GM12878 (cell line): ENCODE measurements at regions not wholly inside any gene's neighbourhood (a gene's known extent, or its start where the extent isn't known, plus 50 kb on each side); places are given as distances from the start of the nearest gene placed in this dataset.

ENCODE experiments used
- CBX3 ChIP-seq: fragments of 200-600 bp; sonication (generic); IDR thresholded peaks from 2 replicates; pipeline ENCODE4 v1.6.1; 2016; ENCODE audit warnings: low read depth, borderline replicate concordance
- CREB1 ChIP-seq: IDR thresholded peaks from 2 replicates; pipeline ENCODE4 v1.6.1; 2012; ENCODE audit warnings: low read depth, mild to moderate bottlenecking, inconsistent platforms
- E4F1 ChIP-seq: fragments of 450-650 bp; IDR thresholded peaks from 2 replicates; pipeline ENCODE4 v1.6.1; 2018; ENCODE audit warnings: borderline replicate concordance, mild to moderate bottlenecking; ENCODE audit not compliant: partially characterized antibody
- HDGF ChIP-seq: fragments of 450-650 bp; IDR thresholded peaks from 2 replicates; pipeline ENCODE4 v1.6.1; 2016; ENCODE audit warnings: antibody characterized with exemption
- JUND ChIP-seq: IDR thresholded peaks from 2 replicates; pipeline ENCODE4 v1.6.1; 2012; ENCODE audit warnings: low read depth, mild to moderate bottlenecking, low read length, improper control_type of control experiment, moderate library complexity
- MAX ChIP-seq: IDR thresholded peaks from 2 replicates; pipeline ENCODE4 v1.6.1; 2012; ENCODE audit warnings: low read depth, low read length, improper control_type of control experiment
- POLR2A ChIP-seq: IDR thresholded peaks from 2 replicates; pipeline ENCODE4 v1.6.1; 2011; ENCODE audit warnings: low read depth, mild to moderate bottlenecking, low read length
- RAD51 ChIP-seq: fragments of 450-650 bp; IDR thresholded peaks from 2 replicates; pipeline ENCODE4 v1.6.1; 2016; ENCODE audit warnings: moderate library complexity, mild to moderate bottlenecking, inconsistent platforms
- RBBP5 ChIP-seq: fragments of 200-600 bp; sonication (generic); conservative IDR thresholded peaks from 2 replicates; pipeline ENCODE4 v1.6.1; 2016
- RFX5 ChIP-seq: IDR thresholded peaks from 2 replicates; pipeline ENCODE4 v1.6.1; 2011; ENCODE audit warnings: low read depth, low read length, improper control_type of control experiment
- SP1 ChIP-seq: IDR thresholded peaks from one replicate; pipeline ENCODE4 v1.6.1; 2011; ENCODE audit warnings: low read depth, low read length
- TF ChIP-seq, protein P1 (sequence below), 3 experiments: IDR thresholded peaks in 2 of 3; conservative IDR thresholded peaks in 1 of 3; 2 replicates each; pipeline ENCODE4 v1.5.1; 2011; ENCODE audit warnings: low read depth in 3 of 3, low read length in 3 of 3, mild to moderate bottlenecking in 3 of 3, control low read depth in 2 of 3, moderate library complexity in 2 of 3, inconsistent platforms in 1 of 3, mixed read lengths in 1 of 3; ENCODE audit not compliant: control insufficient read depth in 2 of 3, insufficient read depth in 1 of 3; ENCODE audit errors: extremely low read depth in 1 of 3
- TF ChIP-seq, protein P2 (sequence below): fragments of 450-650 bp; formaldehyde crosslinking; IDR thresholded peaks from 2 replicates; pipeline ENCODE4 v1.5.0; 2022; ENCODE audit warnings: mild to moderate bottlenecking, missing genetic modification characterization

- TF ChIP-seq MAX (no peak), CBX3 (no peak), CREB1 (no peak), SP1 (no peak), JUND (no peak), RFX5 (no peak), E4F1 (no peak), HDGF (no peak), RBBP5 (no peak), RAD51 (no peak), POLR2A (no peak)
- TF ChIP-seq, protein P1, sequence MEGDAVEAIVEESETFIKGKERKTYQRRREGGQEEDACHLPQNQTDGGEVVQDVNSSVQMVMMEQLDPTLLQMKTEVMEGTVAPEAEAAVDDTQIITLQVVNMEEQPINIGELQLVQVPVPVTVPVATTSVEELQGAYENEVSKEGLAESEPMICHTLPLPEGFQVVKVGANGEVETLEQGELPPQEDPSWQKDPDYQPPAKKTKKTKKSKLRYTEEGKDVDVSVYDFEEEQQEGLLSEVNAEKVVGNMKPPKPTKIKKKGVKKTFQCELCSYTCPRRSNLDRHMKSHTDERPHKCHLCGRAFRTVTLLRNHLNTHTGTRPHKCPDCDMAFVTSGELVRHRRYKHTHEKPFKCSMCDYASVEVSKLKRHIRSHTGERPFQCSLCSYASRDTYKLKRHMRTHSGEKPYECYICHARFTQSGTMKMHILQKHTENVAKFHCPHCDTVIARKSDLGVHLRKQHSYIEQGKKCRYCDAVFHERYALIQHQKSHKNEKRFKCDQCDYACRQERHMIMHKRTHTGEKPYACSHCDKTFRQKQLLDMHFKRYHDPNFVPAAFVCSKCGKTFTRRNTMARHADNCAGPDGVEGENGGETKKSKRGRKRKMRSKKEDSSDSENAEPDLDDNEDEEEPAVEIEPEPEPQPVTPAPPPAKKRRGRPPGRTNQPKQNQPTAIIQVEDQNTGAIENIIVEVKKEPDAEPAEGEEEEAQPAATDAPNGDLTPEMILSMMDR (IDR thresholded peaks at IDR 0.05 in 2 of 3, conservative IDR thresholded peaks at IDR 0.05 in 1 of 3; ENCODE audit: control insufficient read depth in 2 of 3, extremely low read depth in 1 of 3, insufficient read depth in 1 of 3, low read depth in 3 of 3, low read length in 3 of 3), result no peak
- TF ChIP-seq, protein P2, sequence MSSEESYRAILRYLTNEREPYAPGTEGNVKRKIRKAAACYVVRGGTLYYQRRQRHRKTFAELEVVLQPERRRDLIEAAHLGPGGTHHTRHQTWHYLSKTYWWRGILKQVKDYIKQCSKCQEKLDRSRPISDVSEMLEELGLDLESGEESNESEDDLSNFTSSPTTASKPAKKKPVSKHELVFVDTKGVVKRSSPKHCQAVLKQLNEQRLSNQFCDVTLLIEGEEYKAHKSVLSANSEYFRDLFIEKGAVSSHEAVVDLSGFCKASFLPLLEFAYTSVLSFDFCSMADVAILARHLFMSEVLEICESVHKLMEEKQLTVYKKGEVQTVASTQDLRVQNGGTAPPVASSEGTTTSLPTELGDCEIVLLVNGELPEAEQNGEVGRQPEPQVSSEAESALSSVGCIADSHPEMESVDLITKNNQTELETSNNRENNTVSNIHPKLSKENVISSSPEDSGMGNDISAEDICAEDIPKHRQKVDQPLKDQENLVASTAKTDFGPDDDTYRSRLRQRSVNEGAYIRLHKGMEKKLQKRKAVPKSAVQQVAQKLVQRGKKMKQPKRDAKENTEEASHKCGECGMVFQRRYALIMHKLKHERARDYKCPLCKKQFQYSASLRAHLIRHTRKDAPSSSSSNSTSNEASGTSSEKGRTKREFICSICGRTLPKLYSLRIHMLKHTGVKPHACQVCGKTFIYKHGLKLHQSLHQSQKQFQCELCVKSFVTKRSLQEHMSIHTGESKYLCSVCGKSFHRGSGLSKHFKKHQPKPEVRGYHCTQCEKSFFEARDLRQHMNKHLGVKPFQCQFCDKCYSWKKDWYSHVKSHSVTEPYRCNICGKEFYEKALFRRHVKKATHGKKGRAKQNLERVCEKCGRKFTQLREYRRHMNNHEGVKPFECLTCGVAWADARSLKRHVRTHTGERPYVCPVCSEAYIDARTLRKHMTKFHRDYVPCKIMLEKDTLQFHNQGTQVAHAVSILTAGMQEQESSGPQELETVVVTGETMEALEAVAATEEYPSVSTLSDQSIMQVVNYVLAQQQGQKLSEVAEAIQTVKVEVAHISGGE (CRISPR knock-in tag), result no peak
Observed at GRCh38 chr4:122555216-122555615, 65.7 kb downstream of the IL21 start.
